ENCODE measurements at regions not wholly inside any gene's neighbourhood (a gene's known extent, or its start where the extent isn't known, plus 50 kb on each side); places are given as distances from the start of the nearest gene placed in this dataset.

DNA sequence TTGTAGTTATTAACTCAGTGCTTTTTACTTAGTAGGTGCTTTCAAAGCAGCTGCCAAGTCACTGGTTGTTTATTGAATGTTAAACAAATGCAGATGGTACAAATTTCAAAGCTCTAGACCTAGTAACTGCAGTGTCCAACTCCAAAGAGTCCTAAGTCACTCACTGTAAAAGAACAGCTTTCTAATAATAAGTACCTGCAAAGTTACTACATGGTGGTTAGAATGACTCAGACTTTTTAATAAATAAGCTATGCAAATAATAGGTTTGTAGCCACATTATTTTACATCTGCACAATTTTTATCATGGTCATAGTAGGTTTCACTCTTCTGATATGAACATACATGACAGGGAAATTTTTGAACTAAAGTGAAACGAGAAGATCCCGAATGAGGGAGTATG, 1620.4 kb upstream of the CELF4 start:
- DNase-seq (ENCODE audit: low spot score): no peak
- H3K36me3 ChIP-seq (ENCODE audit: control insufficient read depth in 4 of 4, insufficient read depth in 3 of 4, low read depth in 1 of 4, low read length in 3 of 4): no peaks in the 10 kb centered on the region
- H3K9me3 ChIP-seq (ENCODE audit: control insufficient read depth in 4 of 4, low read length in 3 of 4): no peaks in the 10 kb centered on the region
- no peaks in the 10 kb centered on the region for H3K27me3 ChIP-seq (ENCODE audit: control insufficient read depth in 4 of 4, insufficient read depth in 4 of 4, low read length in 3 of 4)
- 90% methylated on average over 2 of the region's 2 CpGs for WGBS
- H3K9ac ChIP-seq (ENCODE audit: low read depth in 1 of 2, low read length in 2 of 2): no peak overlapping the region
- TF ChIP-seq FOXA1 (IDR thresholded peaks at IDR 0.05): no peak
- TF ChIP-seq RAD21 (IDR thresholded peaks at IDR 0.05): no peak
- no peak for TF ChIP-seq ZBTB33 (IDR thresholded peaks at IDR 0.05)
- TF ChIP-seq SP1 (IDR thresholded peaks at IDR 0.05): no peak
- no peak overlapping the region for H3K27ac ChIP-seq (ENCODE audit: low read depth in 1 of 2, low read length in 2 of 2)
- H3K4me1 ChIP-seq (ENCODE audit: control insufficient read depth in 4 of 4, insufficient read depth in 4 of 4, low read length in 3 of 4): no peaks in the 10 kb centered on the region
- no peak overlapping the region for H3K4me3 ChIP-seq (ENCODE audit: low read depth in 1 of 3, low read length in 3 of 3)

DNA sequence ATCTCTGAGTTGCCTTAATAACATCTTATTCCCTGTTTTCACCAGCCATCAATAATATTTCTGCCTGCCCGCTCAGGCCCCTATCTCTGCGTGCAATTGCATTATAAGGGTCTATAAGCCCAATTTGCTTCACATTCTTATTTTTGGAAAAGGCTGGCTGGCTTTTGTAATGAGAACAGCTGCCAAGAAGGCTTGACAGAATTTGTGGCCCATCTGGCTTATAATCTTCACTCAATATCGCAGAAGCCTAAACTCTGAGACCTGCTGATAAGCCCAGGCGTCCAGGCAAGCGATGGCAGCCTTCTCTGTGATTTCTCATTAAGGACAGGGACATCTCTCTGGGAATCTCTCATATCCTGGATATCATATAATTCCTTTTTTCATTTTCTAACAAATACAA, 1618.6 kb upstream of the CELF4 start:
- H3K4me3 ChIP-seq (ENCODE audit: low read depth in 1 of 3, low read length in 3 of 3): no peak overlapping the region
- no peaks in the 10 kb centered on the region for H3K4me1 ChIP-seq (ENCODE audit: control insufficient read depth in 4 of 4, insufficient read depth in 4 of 4, low read length in 3 of 4)
- no peak overlapping the region for H3K9ac ChIP-seq (ENCODE audit: low read depth in 1 of 2, low read length in 2 of 2)
- WGBS: 87% methylated on average over 5 of the region's 5 CpGs
- no peak overlapping the region for H3K27ac ChIP-seq (ENCODE audit: low read depth in 1 of 2, low read length in 2 of 2)
- no peaks in the 10 kb centered on the region for H3K27me3 ChIP-seq (ENCODE audit: control insufficient read depth in 4 of 4, insufficient read depth in 4 of 4, low read length in 3 of 4)
- no peaks in the 10 kb centered on the region for H3K9me3 ChIP-seq (ENCODE audit: control insufficient read depth in 4 of 4, low read length in 3 of 4)
- no peak for DNase-seq (ENCODE audit: low spot score)
- no peak for TF ChIP-seq YY1 (IDR thresholded peaks at IDR 0.05)
- TF ChIP-seq RAD21 (IDR thresholded peaks at IDR 0.05): no peak
- no peak for TF ChIP-seq TAF1 (conservative IDR thresholded peaks at IDR 0.05)
- no peak for TF ChIP-seq NR2F2 (IDR thresholded peaks at IDR 0.05)
- no peak for TF ChIP-seq RXRA (IDR thresholded peaks at IDR 0.05)
- no peak for TF ChIP-seq FOXA2 (IDR thresholded peaks at IDR 0.05)
- no peak for TF ChIP-seq HNF4G (IDR thresholded peaks at IDR 0.05)
- no peak for TF ChIP-seq FOXA1 (IDR thresholded peaks at IDR 0.05)
- TF ChIP-seq ATF3 (IDR thresholded peaks at IDR 0.05): no peak
- no peak for TF ChIP-seq JUND (IDR thresholded peaks at IDR 0.05)
- TF ChIP-seq REST (IDR thresholded peaks at IDR 0.05): no peak
- TF ChIP-seq GABPA (IDR thresholded peaks at IDR 0.05 in 1 of 2, conservative IDR thresholded peaks at IDR 0.05 in 1 of 2): no peak
- no peak for TF ChIP-seq EGR1 (IDR thresholded peaks at IDR 0.05; ENCODE audit: low read depth in 2 of 2)
- TF ChIP-seq ZBTB33 (IDR thresholded peaks at IDR 0.05): no peak
- TF ChIP-seq SP1 (IDR thresholded peaks at IDR 0.05): no peak
- TF ChIP-seq MAX (IDR thresholded peaks at IDR 0.05): no peak
- no peaks in the 10 kb centered on the region for H3K36me3 ChIP-seq (ENCODE audit: control insufficient read depth in 4 of 4, insufficient read depth in 3 of 4, low read depth in 1 of 4, low read length in 3 of 4)

Data from liver (tissue), 7 donors.